GM23248 (cell line): ENCODE measurements at regions not wholly inside any gene's neighbourhood (a gene's known extent, or its start where the extent isn't known, plus 50 kb on each side); places are given as distances from the start of the nearest gene placed in this dataset.
"Not testable (repeated sequence)": the region's sequence is repeated elsewhere in the genome, so short reads cannot be mapped to it uniquely, and the experiment has no call there.

ENCODE experiments used
- DNase-seq: peaks from one replicate; pipeline ENCODE4 v3.0.0-alpha.2; 2015
- H2AFZ ChIP-seq: fragments of 200-600 bp; sonication (generic); 2 replicates; pipeline ENCODE4 v1.6.1; 2016; ENCODE audit warnings: antibody characterized with exemption
- H3F3A ChIP-seq: fragments of 200-600 bp; sonication (generic); 2 replicates; pipeline ENCODE4 v1.6.1; 2016; ENCODE audit warnings: mild to moderate bottlenecking, antibody characterized with exemption, mixed run types; ENCODE audit not compliant: insufficient read depth
- H3K27ac ChIP-seq: fragments of 200-600 bp; sonication (generic); 2 replicates; pipeline ENCODE4 v1.5.1; 2016; ENCODE audit warnings: mild to moderate bottlenecking
- H3K27me3 ChIP-seq: fragments of 200-600 bp; sonication (generic); replicated peaks from 2 replicates; pipeline ENCODE4 v1.6.1; 2016; ENCODE audit warnings: mild to moderate bottlenecking; ENCODE audit not compliant: insufficient read depth
- H3K36me3 ChIP-seq: fragments of 200-600 bp; sonication (generic); 2 replicates; pipeline ENCODE4 v1.6.1; 2016; ENCODE audit warnings: low read depth, mild to moderate bottlenecking
- H3K4me1 ChIP-seq: fragments of 200-600 bp; sonication (generic); 2 replicates; pipeline ENCODE4 v1.6.1; 2016; ENCODE audit warnings: mild to moderate bottlenecking; ENCODE audit not compliant: insufficient read depth
- H3K4me2 ChIP-seq: fragments of 200-600 bp; sonication (generic); one replicate; pipeline ENCODE4 v1.6.1; 2016; ENCODE audit warnings: mild to moderate bottlenecking; ENCODE audit not compliant: unreplicated experiment
- H3K4me3 ChIP-seq: fragments of 200-600 bp; sonication (generic); 2 replicates; pipeline ENCODE4 v1.5.1; 2016; ENCODE audit warnings: mild to moderate bottlenecking
- H3K79me2 ChIP-seq: fragments of 200-600 bp; sonication (generic); 2 replicates; pipeline ENCODE4 v1.6.1; 2016; ENCODE audit warnings: mild to moderate bottlenecking; ENCODE audit not compliant: insufficient read depth
- H3K9ac ChIP-seq: fragments of 200-600 bp; sonication (generic); 2 replicates; pipeline ENCODE4 v1.6.1; 2016; ENCODE audit warnings: mild to moderate bottlenecking
- H3K9me2 ChIP-seq: fragments of 200-600 bp; sonication (generic); 2 replicates; pipeline ENCODE4 v1.6.1; 2016; ENCODE audit warnings: mixed run types, mild to moderate bottlenecking, moderate library complexity; ENCODE audit not compliant: insufficient read depth
- H3K9me3 ChIP-seq: fragments of 200-600 bp; sonication (generic); one replicate; pipeline ENCODE4 v1.6.1; 2017; ENCODE audit warnings: low read depth
- H4K20me1 ChIP-seq: fragments of 200-600 bp; sonication (generic); 2 replicates; pipeline ENCODE4 v1.6.0; 2016; ENCODE audit not compliant: insufficient read depth
- EZH2 ChIP-seq: fragments of 200-600 bp; sonication (generic); IDR thresholded peaks from 2 replicates; pipeline ENCODE4 v1.6.1; 2018; ENCODE audit warnings: antibody characterized with exemption, mild to moderate bottlenecking; ENCODE audit not compliant: insufficient read depth, poor library complexity, severe bottlenecking
- EZH2phosphoT487 ChIP-seq: fragments of 200-600 bp; sonication (generic); IDR thresholded peaks from 2 replicates; pipeline ENCODE4 v1.6.1; 2018; ENCODE audit warnings: antibody characterized with exemption, moderate library complexity, mild to moderate bottlenecking, low read depth; ENCODE audit not compliant: insufficient read depth
- WGBS, 2 experiments: methylation state at CpG; one replicate each; pipeline ENCODE4 v1.1.6; 2015 to 2017; ENCODE audit warnings: low lambda C conversion rate in 2 of 2, low coverage in 1 of 2; ENCODE audit errors: missing lambda C conversion rate in 2 of 2; 5-methylcytosine and 5-hydroxymethylcytosine counted together
- in situ Hi-C: fragments of 300-500 bp; cut with MboI; formaldehyde crosslinking; loops from 2 replicates; pipeline ENCODE4 v1.15.0; 2020

GRCh38 chr9:6147846-6148245, 67.8 kb upstream of the IL33 start:
- Histone ChIP-seq H3K9ac (no peak overlapping the region), H3K79me2 (no peaks in the 10 kb centered on the region), H3K4me2 (no peak overlapping the region), H3K9me3 (no peaks in the 10 kb centered on the region), H3K4me3 (no peak overlapping the region), H3K9me2 (no peaks in the 10 kb centered on the region), H2AFZ (no peak overlapping the region), H3K36me3 (no peaks in the 10 kb centered on the region), H4K20me1 (no peaks in the 10 kb centered on the region), H3K27me3 (no peaks in the 10 kb centered on the region), H3F3A (no peaks in the 10 kb centered on the region), H3K4me1 (peaks cover 2% of the 10 kb centered on the region; the same call in 1 of the 2 replicates), H3K27ac (no peak overlapping the region)
- TF ChIP-seq EZH2 (no peak), EZH2phosphoT487 (no peak)
- in situ Hi-C loops, result no loop called here
- 76% methylated on average over 4 of the region's 4 CpGs for WGBS, 2 experiments
- DNase-seq, result no peak

- no peaks in the 10 kb centered on the region for H3K9me3 ChIP-seq
- H3K27me3 ChIP-seq, result no peaks in the 10 kb centered on the region
- H3K4me1 ChIP-seq, result no peaks in the 10 kb centered on the region
- DNase-seq, result no peak
- H4K20me1 ChIP-seq, result no peaks in the 10 kb centered on the region
- H3K9ac ChIP-seq, result no peak overlapping the region
- no peaks in the 10 kb centered on the region for H3K9me2 ChIP-seq
- TF ChIP-seq EZH2 (no peak), EZH2phosphoT487 (no peak)
- in situ Hi-C loops, result no loop called here
- no peak overlapping the region for H2AFZ ChIP-seq
- no peak overlapping the region for H3K4me3 ChIP-seq
- no peaks in the 10 kb centered on the region for H3K79me2 ChIP-seq
- H3K36me3 ChIP-seq, result no peaks in the 10 kb centered on the region
- no peak overlapping the region for H3K27ac ChIP-seq
- no peaks in the 10 kb centered on the region for H3F3A ChIP-seq
- no peak overlapping the region for H3K4me2 ChIP-seq
- WGBS, 2 experiments, result 65 to 78% methylated on average over 1 of the region's 1 CpG
Measured at GRCh38 chr9:6144947-6145346, 70.7 kb upstream of the IL33 start.

- H3K27me3 ChIP-seq, result no peaks in the 10 kb centered on the region
- H3K9ac ChIP-seq, result no peak overlapping the region
- no peak overlapping the region for H3K4me2 ChIP-seq
- H3K4me3 ChIP-seq, result no peak overlapping the region
- no peak for DNase-seq
- H2AFZ ChIP-seq, result no peak overlapping the region
- H3K27ac ChIP-seq, result no peak overlapping the region
- in situ Hi-C loops, result no loop called here
- H3K79me2 ChIP-seq, result no peaks in the 10 kb centered on the region
- no peaks in the 10 kb centered on the region for H3F3A ChIP-seq
- H3K9me3 ChIP-seq, result no peaks in the 10 kb centered on the region
- H3K36me3 ChIP-seq, result no peaks in the 10 kb centered on the region
- no peak for TF ChIP-seq EZH2
- TF ChIP-seq EZH2phosphoT487, result no peak
- no peaks in the 10 kb centered on the region for H3K4me1 ChIP-seq
- H3K9me2 ChIP-seq, result no peaks in the 10 kb centered on the region
- H4K20me1 ChIP-seq, result no peaks in the 10 kb centered on the region
Measured at GRCh38 chr9:6142799-6143454, 72.7 kb upstream of the IL33 start.

- H3K27me3 ChIP-seq, H3K9ac ChIP-seq, H3K9me2 ChIP-seq, H3K9me3 ChIP-seq, H3F3A ChIP-seq, in situ Hi-C loops, H3K27ac ChIP-seq, H3K4me2 ChIP-seq, H4K20me1 ChIP-seq, H3K4me1 ChIP-seq, H3K4me3 ChIP-seq, DNase-seq, H3K79me2 ChIP-seq, H2AFZ ChIP-seq, H3K36me3 ChIP-seq: not testable (repeated sequence)
- WGBS, 2 experiments, result 84 to 85% methylated on average over 20 to 25 of the region's 25 CpGs
Measured at GRCh38 chr9:6135780-6136179, 79.8 kb upstream of the IL33 start.

- WGBS, 2 experiments, result 6 to 8% methylated on average over 2 of the region's 2 CpGs
- in situ Hi-C loops, result no loop called here
Measured at GRCh38 chr9:6134661-6135180, 80.9 kb upstream of the IL33 start.

More at GRCh38 chr9:6134661-6135180, 80.9 kb upstream of the IL33 start:
- Histone ChIP-seq H3K9ac (no peak overlapping the region), H4K20me1 (no peaks in the 10 kb centered on the region), H3K4me3 (no peak overlapping the region), H3K4me2 (peak overlapping the region; percentile 15), H3K9me3 (no peaks in the 10 kb centered on the region), H3K9me2 (no peaks in the 10 kb centered on the region), H3K36me3 (no peaks in the 10 kb centered on the region), H2AFZ (no peak overlapping the region), H3K79me2 (no peaks in the 10 kb centered on the region), H3F3A (no peaks in the 10 kb centered on the region), H3K4me1 (peaks cover 8% of the 10 kb centered on the region), H3K27ac (no peak overlapping the region), H3K27me3 (no peaks in the 10 kb centered on the region)
- TF ChIP-seq EZH2phosphoT487 (no peak), EZH2 (no peak)
- peak; percentile 42 for DNase-seq
